GM19239 (cell line): ENCODE measurements at regions not wholly inside any gene's neighbourhood (a gene's known extent, or its start where the extent isn't known, plus 50 kb on each side); places are given as distances from the start of the nearest gene placed in this dataset.

Source experiments
- DNase-seq: peaks from one replicate; pipeline ENCODE4 v3.0.0; 2011; ENCODE audit warnings: low spot score; ENCODE audit not compliant: insufficient read length
- FAIRE-seq: peaks from 2 replicates; lab custom pipeline; 2011; peaks lifted over from hg19 to GRCh38; lab: Jason Lieb, UNC

- FAIRE-seq (no peak), DNase-seq (no peak)
These were observed 714.7 kb upstream of the TENM4 start for GRCh38 chr11:80155412-80156017.

- DNase-seq = no peak
These were observed 705.4 kb upstream of the TENM4 start for GRCh38 chr11:80146232-80146631.

GRCh38 chr11:80144897-80145594, 704.2 kb upstream of the TENM4 start:
- FAIRE-seq = no peak
- DNase-seq = no peak

More at GRCh38 chr11:80146232-80146631, 705.4 kb upstream of the TENM4 start:
- no peak for FAIRE-seq

- DNase-seq = no peak
These were observed 696.2 kb upstream of the TENM4 start for GRCh38 chr11:80136991-80137390.

GRCh38 chr11:80129396-80129795, 688.6 kb upstream of the TENM4 start:
- FAIRE-seq = no peak
- no peak for DNase-seq

More at GRCh38 chr11:80136991-80137390, 696.2 kb upstream of the TENM4 start:
- FAIRE-seq = no peak

GRCh38 chr11:80122211-80122610, 681.4 kb upstream of the TENM4 start:
- no peak for FAIRE-seq

GRCh38 chr11:80118073-80118472, 677.2 kb upstream of the TENM4 start:
- FAIRE-seq (no peak), DNase-seq (no peak)

More at GRCh38 chr11:80122211-80122610, 681.4 kb upstream of the TENM4 start:
- DNase-seq = no peak

- FAIRE-seq = no peak
- DNase-seq = no peak
These were observed 676.0 kb upstream of the TENM4 start for GRCh38 chr11:80116796-80117195.

GRCh38 chr11:80109652-80110051, 668.8 kb upstream of the TENM4 start:
- DNase-seq = no peak
- FAIRE-seq = no peak

GRCh38 chr11:80109031-80109430, 668.2 kb upstream of the TENM4 start:
- DNase-seq (no peak), FAIRE-seq (no peak)

- no peak for DNase-seq
- FAIRE-seq = no peak
These were observed 666.6 kb upstream of the TENM4 start for GRCh38 chr11:80107415-80107814.

GRCh38 chr11:80104191-80104590, 663.4 kb upstream of the TENM4 start:
- DNase-seq = no peak
- no peak for FAIRE-seq

GRCh38 chr11:80103142-80103859, 662.5 kb upstream of the TENM4 start:
- no peak for FAIRE-seq

GRCh38 chr11:80097146-80097545, 656.3 kb upstream of the TENM4 start:
- FAIRE-seq (no peak), DNase-seq (no peak)

More at GRCh38 chr11:80103142-80103859, 662.5 kb upstream of the TENM4 start:
- no peak for DNase-seq

- FAIRE-seq (no peak), DNase-seq (no peak)
These were observed 655.9 kb upstream of the TENM4 start for GRCh38 chr11:80096736-80097135.

- no peak for DNase-seq
These were observed 645.7 kb upstream of the TENM4 start for GRCh38 chr11:80086496-80087055.

GRCh38 chr11:80085563-80085962, 644.7 kb upstream of the TENM4 start:
- DNase-seq (no peak), FAIRE-seq (no peak)

More at GRCh38 chr11:80086496-80087055, 645.7 kb upstream of the TENM4 start:
- no peak for FAIRE-seq

- DNase-seq (no peak), FAIRE-seq (no peak)
These were observed 643.8 kb upstream of the TENM4 start for GRCh38 chr11:80084608-80085007.

GRCh38 chr11:80083531-80083951, 642.7 kb upstream of the TENM4 start:
- FAIRE-seq (no peak), DNase-seq (no peak)

GRCh38 chr11:80082406-80082805, 641.6 kb upstream of the TENM4 start:
- DNase-seq (no peak), FAIRE-seq (no peak)

GRCh38 chr11:80077113-80077512, 636.3 kb upstream of the TENM4 start:
- no peak for FAIRE-seq
- no peak for DNase-seq
